Kidney tubule cell (primary cell): ENCODE measurements at regions not wholly inside any gene's neighbourhood (a gene's known extent, or its start where the extent isn't known, plus 50 kb on each side); places are given as distances from the start of the nearest gene placed in this dataset.

Source experiments
- DNase-seq: peaks from one replicate; pipeline ENCODE4 v3.0.0-alpha.2; 2018; ENCODE audit warnings: low spot score

DNA sequence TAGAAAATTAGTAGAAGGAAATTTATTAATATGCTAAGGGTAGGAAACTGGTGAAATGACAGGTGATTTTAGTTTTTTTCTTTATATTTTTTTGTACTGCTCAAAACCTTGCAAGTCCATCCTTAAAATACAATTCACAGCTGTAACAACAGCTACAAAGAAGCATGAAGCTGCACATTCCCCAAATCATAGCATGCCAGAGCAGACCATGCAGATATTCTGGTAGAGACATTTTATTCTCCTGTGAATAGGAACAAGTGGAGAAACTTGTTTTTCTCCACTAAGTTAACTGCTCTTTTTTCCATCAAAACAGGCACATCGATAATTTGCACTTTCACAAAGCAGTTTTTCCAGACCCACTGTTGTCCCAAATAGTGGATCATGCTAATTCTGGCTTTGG, 1125.7 kb downstream of the BRINP3 start:
- no peak for DNase-seq

GRCh38 chr1:189356206-189356605, 1121.5 kb downstream of the BRINP3 start:
- no peak for DNase-seq

DNA sequence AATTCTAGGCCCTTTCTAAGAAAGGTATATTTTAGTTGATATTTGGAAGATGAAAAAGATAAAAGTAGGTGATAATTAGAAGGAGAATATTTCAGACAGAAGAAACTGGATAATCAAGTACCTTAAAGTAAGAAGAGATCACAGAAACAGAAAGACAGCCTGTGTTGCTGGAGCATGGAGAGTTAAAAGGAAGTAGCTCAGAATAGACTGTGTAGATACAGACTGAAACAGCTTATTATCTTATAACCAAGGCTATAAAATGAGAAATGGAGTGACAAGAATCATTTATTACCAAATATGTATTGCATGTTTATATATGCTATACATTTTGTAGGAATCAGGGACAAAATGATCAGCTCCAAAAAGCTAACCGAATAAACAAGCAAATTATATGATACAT, 1120.3 kb downstream of the BRINP3 start:
- DNase-seq = no peak

GRCh38 chr1:189369612-189370011, 1108.1 kb downstream of the BRINP3 start:
- no peak for DNase-seq

DNA sequence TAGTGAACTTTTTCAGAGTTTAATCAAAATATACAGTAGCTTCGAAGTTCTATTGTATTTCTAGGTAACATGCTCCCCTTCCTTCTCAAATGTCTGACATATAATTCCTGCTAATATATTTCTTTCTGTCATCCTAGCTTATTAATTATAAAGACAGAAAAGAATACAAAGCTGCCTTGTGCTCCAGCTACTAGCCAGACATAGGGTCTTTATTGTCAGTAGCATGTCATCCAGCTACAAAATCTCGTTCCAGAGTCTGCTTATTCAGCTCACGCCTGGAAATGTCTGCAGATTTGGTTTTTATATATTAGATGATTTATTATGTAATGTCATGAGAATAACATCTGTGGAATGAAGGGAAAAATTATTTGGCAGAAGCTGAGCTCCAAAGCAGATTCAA, 1102.8 kb downstream of the BRINP3 start:
- no peak for DNase-seq

- DNase-seq = no peak
These were observed 1072.2 kb downstream of the BRINP3 start for GRCh38 chr1:189405419-189405818.

DNA sequence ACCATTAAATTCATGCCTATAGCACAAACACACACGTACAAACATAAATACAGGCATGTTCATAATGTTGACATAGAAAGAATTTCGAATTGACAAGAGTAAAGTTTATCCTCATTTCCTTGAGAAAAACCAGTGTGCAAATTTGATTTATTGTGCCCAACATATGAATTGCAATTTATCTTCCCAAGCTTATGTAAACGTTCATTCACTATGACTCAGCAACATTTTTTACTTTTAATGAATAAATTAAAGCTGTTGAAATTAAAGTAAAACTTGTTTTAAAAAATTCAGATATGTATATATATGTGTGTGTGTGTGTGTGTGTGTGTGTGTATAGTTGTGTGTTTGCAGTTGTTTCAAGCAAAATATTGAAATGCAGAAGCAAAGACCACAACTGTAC, 1067.9 kb downstream of the BRINP3 start:
- no peak for DNase-seq

DNA sequence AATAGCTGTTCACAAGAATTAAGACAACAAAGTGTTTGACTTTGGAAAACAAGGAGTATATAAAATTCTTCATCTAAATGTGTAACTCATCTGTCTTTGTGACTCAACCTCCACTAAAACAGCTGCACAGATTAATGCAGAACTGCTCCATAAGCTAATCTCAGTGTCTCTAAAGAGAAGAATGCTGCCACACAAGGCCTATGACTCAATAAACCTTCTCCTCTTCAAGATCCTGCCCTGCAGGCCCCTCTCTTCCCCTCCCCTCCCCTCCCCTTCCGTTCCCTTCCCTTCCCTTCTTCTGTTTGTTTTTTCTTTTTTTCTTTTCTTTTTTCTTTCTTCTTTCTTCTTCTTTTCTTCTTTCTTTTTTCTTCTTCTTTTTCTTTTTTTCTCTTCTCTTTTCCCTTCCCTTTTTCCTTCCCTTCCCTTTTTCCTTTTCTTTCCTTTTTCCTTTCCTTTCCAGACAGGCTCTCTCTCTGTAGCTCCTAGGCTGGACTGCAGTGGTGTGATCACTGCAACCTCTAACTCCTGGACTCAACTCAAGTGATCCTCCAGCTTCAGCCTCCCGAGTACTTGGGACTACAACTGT, 1052.8 kb downstream of the BRINP3 start:
- DNase-seq = peak; percentile 15

DNA sequence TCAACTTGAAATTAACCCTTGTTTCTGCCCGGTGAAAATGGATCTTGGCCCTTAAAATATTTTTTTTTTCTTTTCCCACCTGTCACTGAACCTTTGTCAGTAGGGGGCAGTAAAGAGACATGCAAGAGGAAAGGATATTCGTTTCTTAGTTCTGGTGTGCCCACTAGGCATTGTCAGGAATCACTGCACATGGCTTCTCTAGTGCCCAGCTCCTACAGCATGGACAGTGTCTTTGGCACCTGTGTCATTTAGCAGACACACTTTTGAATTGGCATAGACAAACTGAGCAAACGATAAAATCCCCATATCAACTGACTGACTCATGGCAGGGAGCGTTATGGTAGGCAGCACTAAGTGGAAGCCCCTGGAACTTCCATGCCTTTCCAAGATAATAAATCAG, 1048.1 kb downstream of the BRINP3 start:
- DNase-seq = peak; percentile 53

DNA sequence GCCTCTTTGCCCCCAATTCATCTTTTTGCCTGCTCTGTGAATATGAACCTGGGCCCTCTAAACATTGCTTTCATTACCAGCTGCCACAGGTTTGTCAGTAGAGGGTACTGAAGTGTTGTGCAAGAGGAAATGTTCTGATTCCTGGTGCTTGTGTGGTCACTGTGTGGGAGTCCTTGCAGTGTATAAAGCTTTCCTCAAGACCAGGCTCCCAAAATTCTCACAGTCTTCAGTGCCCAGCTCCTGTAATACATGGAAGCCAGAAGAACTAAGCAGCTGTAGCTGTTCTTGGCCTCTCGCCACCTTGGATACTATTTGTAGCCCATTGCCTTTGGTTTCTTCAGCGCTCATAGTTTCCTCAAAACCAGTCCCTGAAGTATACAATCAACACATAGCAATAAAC, 1046.2 kb downstream of the BRINP3 start:
- DNase-seq = no peak

GRCh38 chr1:189432753-189433152, 1044.9 kb downstream of the BRINP3 start:
- DNase-seq = no peak

DNA sequence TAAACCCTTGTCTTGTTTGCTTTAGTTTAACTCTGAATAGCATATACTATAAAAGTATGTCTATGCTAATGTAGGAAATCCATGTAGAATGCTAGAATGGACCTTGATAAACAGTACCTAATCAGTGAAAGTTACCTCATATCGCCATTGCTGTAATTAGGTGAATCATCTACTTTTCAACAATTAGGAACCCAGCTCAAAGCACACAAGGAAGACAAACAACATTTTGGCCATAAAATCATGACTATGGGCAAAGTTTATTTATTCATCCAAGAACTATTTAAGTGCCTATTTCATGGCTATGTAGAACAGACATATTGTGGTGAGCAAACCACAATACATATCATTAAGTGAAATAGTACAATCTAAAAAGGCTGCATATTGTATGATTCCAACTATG, 1043.2 kb downstream of the BRINP3 start:
- no peak for DNase-seq

- DNase-seq = no peak
These were observed 1042.3 kb downstream of the BRINP3 start for GRCh38 chr1:189435398-189435797.

DNA sequence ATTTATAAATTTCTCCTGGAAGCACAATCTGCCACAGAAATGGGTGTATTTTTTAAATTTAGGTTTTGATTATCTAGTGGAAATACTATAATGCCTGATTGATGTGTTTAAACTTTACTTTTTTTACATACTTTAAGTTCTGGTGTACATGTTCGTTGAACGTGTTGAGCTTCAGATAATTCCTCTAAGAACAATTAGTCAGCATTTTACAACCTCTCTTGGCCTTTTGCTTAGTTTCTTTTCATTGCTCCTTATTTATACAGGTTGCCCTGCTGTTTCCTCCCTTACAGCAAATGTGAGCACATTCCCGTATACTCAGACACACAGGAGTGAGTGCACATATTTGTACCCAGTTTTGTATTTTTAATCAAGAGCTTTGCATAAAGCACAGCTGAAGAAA, 1038.9 kb downstream of the BRINP3 start:
- no peak for DNase-seq

GRCh38 chr1:189463166-189463565, 1014.5 kb downstream of the BRINP3 start:
- DNase-seq = no peak

DNA sequence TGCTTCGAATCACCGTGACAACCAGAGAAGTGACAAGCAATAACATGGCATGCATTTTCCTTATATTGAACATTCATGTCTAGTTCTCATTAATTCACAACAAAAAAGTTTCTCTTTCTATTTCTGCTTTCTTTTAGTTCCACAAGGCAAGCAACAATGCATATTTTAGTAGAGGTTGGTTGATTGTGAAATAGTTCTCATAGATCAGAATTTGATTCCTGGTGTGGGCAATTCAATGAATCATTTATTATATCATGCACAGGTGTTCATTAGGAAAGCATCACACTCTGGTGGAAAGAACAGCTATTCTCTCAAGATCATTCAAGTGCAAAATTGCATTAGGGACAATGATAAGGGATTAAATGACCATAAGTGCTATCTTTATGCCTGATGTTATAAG, 980.9 kb downstream of the BRINP3 start:
- peak; percentile 14 for DNase-seq

GRCh38 chr1:189499736-189500135, 977.9 kb downstream of the BRINP3 start:
- DNase-seq = peak; percentile 4

GRCh38 chr1:189500778-189501177, 976.9 kb downstream of the BRINP3 start:
- DNase-seq = peak; percentile 1

- DNase-seq = no peak
These were observed 966.8 kb downstream of the BRINP3 start for GRCh38 chr1:189510827-189511226.

GRCh38 chr1:189513091-189513490, 964.6 kb downstream of the BRINP3 start:
- peak; percentile 75 for DNase-seq

DNA sequence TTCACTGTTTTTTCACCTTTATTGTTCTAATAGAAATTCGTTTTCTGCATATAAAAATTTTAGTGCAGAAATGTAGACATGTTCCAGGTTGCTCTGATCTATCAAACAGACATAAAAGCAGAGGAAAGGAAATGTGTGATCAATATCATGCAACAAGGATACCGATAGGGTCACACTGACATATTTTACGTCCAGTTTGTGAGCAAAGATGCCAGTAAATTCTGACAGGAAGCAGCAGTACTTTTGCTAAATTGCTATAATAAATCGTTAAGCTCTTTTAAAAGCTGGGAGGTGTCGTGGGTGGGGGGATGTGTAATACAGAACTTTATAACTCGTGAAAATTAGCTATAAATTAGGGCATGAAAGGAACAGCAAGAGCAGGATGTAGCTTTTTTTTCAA, 955.2 kb downstream of the BRINP3 start:
- DNase-seq = no peak

GRCh38 chr1:189524501-189524900, 953.2 kb downstream of the BRINP3 start:
- no peak for DNase-seq

- no peak for DNase-seq
These were observed 947.5 kb downstream of the BRINP3 start for GRCh38 chr1:189530162-189530561.

DNA sequence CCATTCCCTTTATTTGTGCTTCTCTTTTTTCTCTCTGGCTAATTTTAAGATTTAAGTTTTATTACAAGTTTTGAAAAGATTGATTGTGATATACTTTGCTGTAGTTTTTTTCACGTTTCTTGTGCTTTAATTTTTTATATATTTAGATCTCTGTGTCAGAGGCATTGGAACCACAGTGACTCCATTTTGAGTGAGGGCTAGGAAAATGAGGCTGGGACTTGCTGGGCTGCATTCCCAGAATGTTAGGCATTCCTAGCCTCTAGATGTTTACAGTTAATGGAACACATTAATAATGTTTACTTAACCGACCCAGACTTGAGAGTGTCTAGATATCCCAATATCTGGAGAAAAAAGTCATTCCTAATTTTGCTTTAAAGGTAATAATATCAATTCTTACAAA, 939.4 kb downstream of the BRINP3 start:
- no peak for DNase-seq

DNA sequence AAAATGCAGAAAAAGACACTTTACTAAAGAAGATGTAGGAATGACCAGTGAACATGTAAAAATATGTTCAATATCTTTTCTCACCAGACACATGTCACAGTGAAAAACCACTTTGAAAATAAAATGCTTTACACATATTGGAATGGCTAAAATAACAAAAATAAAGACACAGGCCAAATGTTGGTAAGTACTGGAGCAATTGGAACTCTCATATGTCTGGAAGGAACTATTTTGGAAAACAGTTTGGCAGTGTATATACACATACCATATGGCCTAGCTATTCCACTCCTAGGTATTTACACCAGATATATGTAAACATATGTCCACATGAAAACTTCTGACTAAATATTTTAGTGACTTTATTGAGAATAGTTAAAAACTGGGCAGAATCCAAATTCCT, 927.2 kb downstream of the BRINP3 start:
- DNase-seq = no peak
